ENCODE measurements at regions not wholly inside any gene's neighbourhood (a gene's known extent, or its start where the extent isn't known, plus 50 kb on each side); places are given as distances from the start of the nearest gene placed in this dataset.

DNA sequence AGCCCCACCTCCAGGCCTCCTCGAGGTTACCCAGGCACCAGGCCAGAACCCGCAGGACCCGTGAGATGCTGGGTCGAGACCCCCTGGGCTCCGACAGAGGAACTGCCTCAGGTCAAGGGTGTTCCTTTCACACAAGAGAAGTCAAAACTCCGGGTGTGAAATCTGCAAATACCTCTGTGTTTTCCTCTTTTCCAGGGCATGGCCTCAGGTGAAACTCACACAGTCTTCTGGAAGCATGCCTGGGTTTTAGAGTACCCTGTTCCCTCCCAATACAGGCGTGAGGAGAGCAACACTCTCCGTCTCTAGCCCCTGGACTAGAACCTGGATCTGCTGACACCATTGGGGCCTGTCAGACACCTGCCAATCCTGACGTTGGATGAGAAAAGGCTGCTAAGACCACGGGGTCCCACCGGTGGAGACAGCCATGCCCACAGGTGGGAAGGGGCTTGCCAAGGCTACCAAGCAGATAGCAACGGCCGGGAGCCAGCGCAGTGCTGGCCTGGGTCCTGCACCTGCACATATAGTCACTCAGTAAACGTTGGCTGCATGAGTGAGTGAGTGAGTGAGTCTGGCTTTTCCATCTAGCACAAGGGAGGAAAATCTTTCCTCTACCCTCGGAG lies 182.0 kb upstream of the PPP1R26 start:
- peak; percentile 21 for DNase-seq (ENCODE audit: insufficient read length, low spot score, missing footprints)
- Histone ChIP-seq H3K27me3 (ENCODE audit: insufficient read depth, low read length) (no peaks in the 10 kb centered on the region), H2AFZ (ENCODE audit: low read length) (no peak overlapping the region), H3K4me1 (ENCODE audit: insufficient read depth, low read length) (no peaks in the 10 kb centered on the region), H3K27ac (ENCODE audit: low read depth, low read length) (no peak overlapping the region), H4K20me1 (ENCODE audit: insufficient read depth, low read length) (no peaks in the 10 kb centered on the region), H3K4me3 (ENCODE audit: insufficient read depth, low read length) (no peak overlapping the region), H3K36me3 (ENCODE audit: insufficient read depth, low read length) (no peaks in the 10 kb centered on the region), H3K79me2 (ENCODE audit: insufficient read depth, low read length) (no peaks in the 10 kb centered on the region), H3K4me2 (ENCODE audit: insufficient read depth, low read length) (no peak overlapping the region), H3K9me3 (ENCODE audit: low read depth, low read length) (no peaks in the 10 kb centered on the region)
- TF ChIP-seq, protein P1, sequence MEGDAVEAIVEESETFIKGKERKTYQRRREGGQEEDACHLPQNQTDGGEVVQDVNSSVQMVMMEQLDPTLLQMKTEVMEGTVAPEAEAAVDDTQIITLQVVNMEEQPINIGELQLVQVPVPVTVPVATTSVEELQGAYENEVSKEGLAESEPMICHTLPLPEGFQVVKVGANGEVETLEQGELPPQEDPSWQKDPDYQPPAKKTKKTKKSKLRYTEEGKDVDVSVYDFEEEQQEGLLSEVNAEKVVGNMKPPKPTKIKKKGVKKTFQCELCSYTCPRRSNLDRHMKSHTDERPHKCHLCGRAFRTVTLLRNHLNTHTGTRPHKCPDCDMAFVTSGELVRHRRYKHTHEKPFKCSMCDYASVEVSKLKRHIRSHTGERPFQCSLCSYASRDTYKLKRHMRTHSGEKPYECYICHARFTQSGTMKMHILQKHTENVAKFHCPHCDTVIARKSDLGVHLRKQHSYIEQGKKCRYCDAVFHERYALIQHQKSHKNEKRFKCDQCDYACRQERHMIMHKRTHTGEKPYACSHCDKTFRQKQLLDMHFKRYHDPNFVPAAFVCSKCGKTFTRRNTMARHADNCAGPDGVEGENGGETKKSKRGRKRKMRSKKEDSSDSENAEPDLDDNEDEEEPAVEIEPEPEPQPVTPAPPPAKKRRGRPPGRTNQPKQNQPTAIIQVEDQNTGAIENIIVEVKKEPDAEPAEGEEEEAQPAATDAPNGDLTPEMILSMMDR (IDR thresholded peaks at IDR 0.05; ENCODE audit: extremely low read depth, low read depth, low read length): no peak

DNA sequence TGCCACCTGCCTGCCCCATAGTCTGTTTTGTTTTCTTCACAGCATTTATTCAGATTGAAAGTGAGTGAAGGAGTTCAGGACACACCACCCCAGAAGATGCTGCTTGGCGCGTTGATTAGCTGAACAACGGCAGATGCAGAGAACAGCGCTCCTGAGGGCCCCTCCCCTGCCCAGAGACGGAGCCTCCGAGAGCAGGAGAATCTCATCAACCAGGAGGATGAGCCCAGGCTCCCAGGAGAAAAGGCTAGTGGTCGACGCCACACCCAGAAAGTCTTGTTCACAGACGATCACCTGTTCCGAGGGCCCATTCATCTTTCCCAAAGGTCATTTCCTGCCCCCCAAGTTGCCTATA lies 180.4 kb upstream of the PPP1R26 start:
- Histone ChIP-seq H3K4me2 (ENCODE audit: insufficient read depth, low read length) (no peak overlapping the region), H3K4me1 (ENCODE audit: insufficient read depth, low read length) (no peaks in the 10 kb centered on the region), H4K20me1 (ENCODE audit: insufficient read depth, low read length) (no peaks in the 10 kb centered on the region), H3K27me3 (ENCODE audit: insufficient read depth, low read length) (no peaks in the 10 kb centered on the region), H3K4me3 (ENCODE audit: insufficient read depth, low read length) (no peak overlapping the region), H3K27ac (ENCODE audit: low read depth, low read length) (no peak overlapping the region), H3K79me2 (ENCODE audit: insufficient read depth, low read length) (no peaks in the 10 kb centered on the region), H3K9me3 (ENCODE audit: low read depth, low read length) (no peaks in the 10 kb centered on the region), H3K36me3 (ENCODE audit: insufficient read depth, low read length) (no peaks in the 10 kb centered on the region), H2AFZ (ENCODE audit: low read length) (no peak overlapping the region)
- TF ChIP-seq, protein P1 (IDR thresholded peaks at IDR 0.05; ENCODE audit: extremely low read depth, low read depth, low read length): no peak
- peak; percentile 17 for DNase-seq (ENCODE audit: insufficient read length, low spot score, missing footprints)

DNA sequence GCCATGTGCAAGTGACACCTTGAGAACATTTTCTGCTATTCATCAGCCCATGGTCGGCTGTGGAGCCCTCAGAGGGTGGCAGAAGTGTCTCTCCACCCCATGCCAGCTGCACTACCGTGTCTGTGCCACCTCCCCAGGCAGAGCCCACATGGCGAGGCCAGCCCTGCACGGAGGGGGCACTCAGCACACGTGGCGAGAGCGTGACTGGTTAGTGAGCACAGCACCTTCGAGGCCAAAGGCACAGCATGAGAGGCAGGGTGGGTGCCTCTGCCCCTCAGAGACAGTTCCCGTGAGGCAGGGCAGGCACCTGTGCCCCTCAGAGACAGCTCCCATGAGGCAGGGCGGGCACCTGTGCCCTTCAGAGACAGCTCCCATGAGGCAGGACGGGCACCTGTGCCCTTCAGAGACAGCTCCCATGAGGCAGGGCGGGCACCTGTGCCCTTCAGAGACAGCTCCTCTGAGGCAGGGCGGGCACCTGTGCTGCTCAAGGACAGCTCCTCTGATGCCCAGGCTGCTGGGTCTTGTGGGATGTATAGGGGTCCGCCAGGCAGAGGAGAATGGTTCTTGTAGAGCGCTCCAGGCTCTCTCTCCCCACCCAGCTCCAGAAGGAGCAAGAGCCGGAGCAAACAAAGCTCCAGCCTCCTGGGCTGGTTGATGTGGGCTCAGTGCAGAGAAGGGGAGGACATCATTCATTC lies 179.8 kb upstream of the PPP1R26 start:
- H3K4me3 ChIP-seq (ENCODE audit: insufficient read depth, low read length): no peak overlapping the region
- no peaks in the 10 kb centered on the region for H3K4me1 ChIP-seq (ENCODE audit: insufficient read depth, low read length)
- no peaks in the 10 kb centered on the region for H3K27me3 ChIP-seq (ENCODE audit: insufficient read depth, low read length)
- peak; percentile 60 for DNase-seq (ENCODE audit: insufficient read length, low spot score, missing footprints)
- no peak overlapping the region for H2AFZ ChIP-seq (ENCODE audit: low read length)
- TF ChIP-seq, protein P1 (IDR thresholded peaks at IDR 0.05; ENCODE audit: extremely low read depth, low read depth, low read length): no peak
- no peak overlapping the region for H3K4me2 ChIP-seq (ENCODE audit: insufficient read depth, low read length)
- no peaks in the 10 kb centered on the region for H4K20me1 ChIP-seq (ENCODE audit: insufficient read depth, low read length)
- no peak overlapping the region for H3K27ac ChIP-seq (ENCODE audit: low read depth, low read length)
- no peaks in the 10 kb centered on the region for H3K9me3 ChIP-seq (ENCODE audit: low read depth, low read length)
- H3K79me2 ChIP-seq (ENCODE audit: insufficient read depth, low read length): no peaks in the 10 kb centered on the region
- no peaks in the 10 kb centered on the region for H3K36me3 ChIP-seq (ENCODE audit: insufficient read depth, low read length)

DNA sequence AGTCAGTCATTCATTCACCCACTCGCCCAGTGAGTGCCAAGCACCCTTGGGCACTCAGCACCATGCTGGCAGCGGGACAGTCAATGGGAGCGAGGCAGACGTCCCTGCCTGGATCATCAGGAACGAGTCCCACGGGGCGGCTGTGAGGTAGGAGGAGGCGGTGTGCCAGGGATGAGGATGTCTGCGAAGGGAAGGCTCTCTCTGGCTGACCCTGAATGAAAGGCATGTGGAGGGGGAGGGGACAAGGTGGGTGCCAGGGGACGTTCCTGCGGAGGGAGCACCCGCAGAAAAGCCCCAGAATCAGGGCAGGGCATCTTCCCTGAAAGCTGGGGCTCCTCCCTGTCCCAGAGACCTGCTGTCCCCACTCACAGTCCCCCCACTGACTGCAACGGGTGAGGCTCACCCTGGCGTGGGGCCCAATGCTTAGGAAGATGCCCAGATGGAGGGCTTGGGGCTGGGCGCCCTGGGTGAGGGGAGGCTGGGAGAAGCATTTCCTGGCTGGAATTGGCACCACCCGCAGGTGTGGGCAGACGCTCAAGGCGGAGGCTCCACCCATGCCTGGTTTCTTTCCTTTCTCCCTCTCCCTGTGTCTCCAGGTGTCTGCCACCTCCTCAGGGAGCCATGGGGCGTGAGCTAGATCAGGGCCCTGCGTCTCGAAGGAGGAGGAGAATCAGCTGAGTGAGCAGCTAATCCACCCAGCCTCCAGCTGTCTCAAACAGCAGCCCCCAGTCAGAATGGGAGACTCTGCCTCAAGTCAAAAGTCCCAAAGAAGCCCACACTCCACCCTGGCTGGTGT lies 179.0 kb upstream of the PPP1R26 start:
- Histone ChIP-seq H4K20me1 (ENCODE audit: insufficient read depth, low read length) (no peaks in the 10 kb centered on the region), H3K27me3 (ENCODE audit: insufficient read depth, low read length) (no peaks in the 10 kb centered on the region), H3K36me3 (ENCODE audit: insufficient read depth, low read length) (no peaks in the 10 kb centered on the region), H3K4me3 (ENCODE audit: insufficient read depth, low read length) (no peak overlapping the region), H3K27ac (ENCODE audit: low read depth, low read length) (no peak overlapping the region), H3K9me3 (ENCODE audit: low read depth, low read length) (no peaks in the 10 kb centered on the region), H2AFZ (ENCODE audit: low read length) (no peak overlapping the region), H3K79me2 (ENCODE audit: insufficient read depth, low read length) (no peaks in the 10 kb centered on the region), H3K4me1 (ENCODE audit: insufficient read depth, low read length) (no peaks in the 10 kb centered on the region), H3K4me2 (ENCODE audit: insufficient read depth, low read length) (no peak overlapping the region)
- TF ChIP-seq, protein P1 (IDR thresholded peaks at IDR 0.05; ENCODE audit: extremely low read depth, low read depth, low read length): no peak
- DNase-seq (ENCODE audit: insufficient read length, low spot score, missing footprints): peak; percentile 48
